GM19438 (cell line): ENCODE measurements at regions not wholly inside any gene's neighbourhood (a gene's known extent, or its start where the extent isn't known, plus 50 kb on each side); places are given as distances from the start of the nearest gene placed in this dataset.
"Not testable (repeated sequence)": the region's sequence is repeated elsewhere in the genome, so short reads cannot be mapped to it uniquely, and the experiment has no call there.

Source experiments
- ATAC-seq: cut with Tn5 transposase; IDR thresholded peaks from one replicate; pipeline ENCODE4 v1.9.1; 2021; ENCODE audit warnings: low read depth; ENCODE audit not compliant: unreplicated experiment

DNA sequence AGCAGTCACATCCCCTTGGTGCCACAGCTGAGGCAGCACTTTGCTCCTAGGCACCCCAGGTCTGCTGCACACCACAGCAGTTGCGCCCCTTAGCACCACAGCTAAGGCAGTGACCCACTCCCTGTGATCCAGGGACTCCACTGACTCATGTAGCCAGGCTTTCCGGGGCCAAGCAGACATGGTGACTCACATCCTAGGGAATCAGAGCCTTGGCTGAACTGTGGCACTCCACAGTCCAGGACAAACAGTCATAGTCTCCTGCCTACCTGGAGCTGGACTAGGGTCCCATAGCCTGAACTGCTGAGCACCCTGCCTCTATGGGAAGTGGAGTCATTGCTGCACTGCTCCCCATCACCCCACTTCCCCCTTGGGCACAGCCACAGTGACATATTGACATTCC lies 338.7 kb downstream of the NPR3 start:
- ATAC-seq: no peak

DNA sequence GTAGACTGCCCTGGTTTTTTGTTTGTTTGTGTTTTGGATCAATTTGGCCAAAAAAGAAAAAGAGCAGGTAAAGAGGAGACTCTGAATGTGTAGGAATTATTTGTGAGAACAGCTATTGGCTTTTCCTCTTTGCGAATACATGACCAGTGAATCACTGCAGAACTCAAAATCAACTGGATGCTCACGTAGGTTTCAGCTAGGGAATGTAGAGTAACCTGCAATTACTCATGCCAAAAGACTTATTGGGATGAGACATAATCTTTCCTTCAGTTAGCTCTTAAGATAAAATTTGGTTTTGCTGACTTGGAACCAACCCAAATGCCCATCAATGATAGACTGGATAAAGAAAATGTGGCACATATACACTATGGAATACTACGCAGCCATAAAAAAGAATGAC lies 348.0 kb downstream of the NPR3 start:
- ATAC-seq: no peak

DNA sequence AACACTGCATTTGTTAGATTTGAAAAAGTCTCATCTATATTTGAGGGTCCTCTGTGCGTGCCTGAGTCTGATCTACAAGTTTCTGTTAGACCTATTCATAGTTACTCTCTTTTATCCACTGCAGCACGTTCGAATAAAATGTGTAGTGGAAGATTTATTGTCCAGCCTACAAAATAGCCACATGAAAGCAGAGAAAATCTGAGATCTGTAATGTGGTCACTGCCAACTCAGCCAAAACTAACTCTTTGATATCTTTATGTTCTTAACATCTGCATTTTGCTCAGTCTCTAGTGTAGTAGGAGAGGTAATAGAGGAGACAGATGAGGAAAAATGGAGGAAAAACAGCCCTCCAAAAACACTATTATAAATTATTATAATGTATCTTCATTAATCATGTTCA lies 354.0 kb downstream of the NPR3 start:
- no peak for ATAC-seq

DNA sequence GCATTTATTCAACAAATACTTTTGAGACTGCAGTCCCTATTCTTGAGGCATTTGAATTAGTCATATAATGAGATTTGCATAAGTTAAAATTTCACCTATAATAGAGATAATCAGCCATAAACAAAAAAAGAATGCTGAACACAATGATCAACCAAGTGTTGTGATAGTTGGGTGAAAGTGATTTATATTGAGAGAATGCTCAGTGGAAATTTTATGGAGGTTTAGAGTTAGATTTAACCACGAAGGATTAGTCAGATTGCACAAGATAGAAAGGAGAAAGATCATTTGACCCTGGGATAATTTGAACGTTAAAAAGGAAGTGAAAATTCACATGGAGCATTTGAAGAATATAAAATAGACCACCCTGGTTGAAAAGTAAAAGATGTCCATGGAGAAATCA lies 356.2 kb downstream of the NPR3 start:
- ATAC-seq: no peak

DNA sequence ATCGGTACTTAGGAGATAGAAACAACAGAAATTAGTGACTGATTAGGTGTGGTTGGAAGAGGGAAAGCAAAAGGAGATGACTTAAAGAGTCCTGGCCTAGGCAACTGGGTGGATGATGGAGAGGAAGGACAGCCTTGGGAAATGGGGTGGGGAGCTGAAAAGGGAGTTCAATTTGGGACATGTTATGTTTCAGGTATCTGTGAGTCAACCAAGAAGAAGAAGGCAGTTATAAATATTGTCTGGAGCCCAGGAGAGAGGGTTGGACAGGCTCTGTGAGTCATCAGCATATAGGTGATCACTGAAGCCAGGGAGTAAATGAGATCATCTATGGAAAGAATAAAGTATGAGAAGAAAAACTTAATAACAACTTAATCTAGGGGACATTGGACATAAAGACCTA lies 357.7 kb downstream of the NPR3 start:
- no peak for ATAC-seq

DNA sequence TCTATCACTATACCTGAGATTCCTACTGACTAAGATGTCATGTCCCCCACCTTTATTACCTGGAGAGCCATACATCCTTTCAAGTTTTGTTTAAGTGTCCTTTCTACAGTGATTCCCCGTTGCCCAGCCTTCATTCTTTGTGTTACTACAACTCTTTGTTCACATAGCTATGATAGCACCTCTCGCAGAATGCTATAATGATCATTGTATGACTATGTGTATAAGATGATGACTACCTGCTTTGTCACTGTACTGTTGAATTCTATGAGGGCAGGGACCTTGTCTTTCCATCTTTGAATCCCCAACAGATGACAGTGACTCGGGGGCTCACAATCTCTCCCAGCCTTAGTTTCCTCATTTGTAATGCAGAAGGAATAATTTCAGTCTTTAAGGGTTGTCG lies 361.2 kb downstream of the NPR3 start:
- ATAC-seq: no peak

DNA sequence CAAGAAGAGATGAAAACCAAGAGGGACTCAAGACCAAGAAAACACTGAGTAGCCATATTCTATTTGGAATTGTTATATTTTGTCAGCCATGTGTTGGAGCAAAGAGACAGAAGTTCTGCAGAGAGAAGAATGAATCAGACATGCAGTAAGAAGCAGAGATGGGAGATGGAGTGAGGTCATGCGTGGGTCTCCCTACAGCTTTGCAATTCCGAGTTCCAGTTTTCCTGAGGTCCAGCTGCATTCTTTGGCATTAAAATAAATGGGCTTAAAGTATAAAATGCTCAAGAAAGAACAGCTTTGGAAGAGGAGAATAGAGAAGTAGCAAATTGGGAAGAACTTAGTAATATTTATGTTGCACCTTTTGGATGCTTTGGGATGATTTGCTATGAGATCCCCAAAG lies 361.6 kb downstream of the NPR3 start:
- ATAC-seq: no peak

DNA sequence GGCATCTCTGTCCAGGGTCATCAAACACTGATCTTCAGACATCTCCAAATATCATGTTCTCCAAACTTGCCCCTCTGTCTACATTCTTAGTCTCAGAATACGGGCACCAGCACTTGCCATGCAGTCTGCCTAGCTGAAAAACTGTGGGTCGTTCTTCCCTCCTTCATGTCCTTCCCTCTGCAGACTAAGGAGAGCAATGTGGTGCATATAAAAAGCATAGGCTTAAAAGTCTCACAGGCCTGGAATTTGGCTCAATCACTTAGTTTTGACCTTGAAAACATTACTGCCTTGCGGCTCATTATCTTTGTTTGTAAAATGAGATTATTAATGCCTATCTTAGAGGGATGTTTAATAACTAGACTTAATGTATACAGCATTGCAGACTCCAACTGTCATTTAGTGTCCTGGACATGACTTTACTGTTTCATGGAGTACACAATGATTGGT lies 362.8 kb downstream of the NPR3 start:
- no peak for ATAC-seq

DNA sequence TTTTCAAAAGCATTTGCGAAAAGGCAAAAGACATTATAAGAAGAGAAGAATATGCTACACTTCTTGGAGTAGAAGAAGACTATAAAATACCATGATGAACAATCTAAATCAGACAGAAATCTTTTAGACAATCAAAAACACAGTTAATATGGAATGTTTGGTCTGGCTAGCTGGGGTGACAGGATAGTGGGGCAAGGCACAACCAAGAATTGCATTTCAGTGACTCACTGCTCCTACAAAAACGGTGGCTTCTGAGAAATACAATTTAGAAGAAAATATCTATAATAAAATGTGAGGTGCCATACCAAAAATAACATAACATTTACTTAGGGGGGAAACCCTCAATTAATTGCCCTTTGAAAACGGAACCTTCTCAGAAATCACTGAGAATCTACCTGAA lies 363.4 kb downstream of the NPR3 start:
- ATAC-seq: no peak

DNA sequence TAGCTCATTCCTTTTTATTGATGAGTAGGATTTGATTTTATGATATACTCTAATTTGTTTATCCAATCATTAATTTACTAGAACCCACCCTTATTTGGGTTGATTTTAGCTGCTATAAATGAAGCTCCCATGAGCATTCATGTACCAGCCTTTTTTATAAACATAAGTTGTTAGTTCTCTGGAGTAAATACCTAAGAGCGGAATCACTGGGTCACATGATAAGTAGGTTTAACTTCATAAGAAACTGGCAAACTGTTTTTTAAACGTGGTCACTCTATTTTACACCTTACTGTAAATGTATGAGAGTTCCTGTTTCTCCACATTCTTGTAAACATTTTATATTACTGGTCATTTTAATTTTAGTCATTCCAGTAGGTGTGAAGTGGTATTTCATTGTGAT lies 364.6 kb downstream of the NPR3 start:
- ATAC-seq: no peak

DNA sequence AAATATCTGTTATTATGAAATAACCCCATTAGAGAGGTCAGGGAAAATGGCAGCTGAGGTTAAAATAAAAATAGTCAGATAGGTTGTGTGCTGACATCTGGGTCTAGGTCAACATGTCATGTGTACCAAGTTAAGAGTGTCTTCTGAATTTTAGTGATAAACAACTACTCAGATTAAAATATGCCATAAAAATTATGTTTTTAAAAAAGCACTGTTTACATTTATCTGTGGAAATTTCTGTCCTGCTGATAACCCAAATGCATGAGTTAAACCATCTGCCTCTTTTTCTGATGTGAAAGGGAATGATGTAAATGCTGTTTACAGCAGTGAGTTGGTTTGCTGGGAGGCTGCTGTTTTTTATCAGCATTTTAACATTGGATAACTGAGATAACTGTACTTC lies 361.2 kb upstream of the TARS1 start:
- no peak for ATAC-seq

DNA sequence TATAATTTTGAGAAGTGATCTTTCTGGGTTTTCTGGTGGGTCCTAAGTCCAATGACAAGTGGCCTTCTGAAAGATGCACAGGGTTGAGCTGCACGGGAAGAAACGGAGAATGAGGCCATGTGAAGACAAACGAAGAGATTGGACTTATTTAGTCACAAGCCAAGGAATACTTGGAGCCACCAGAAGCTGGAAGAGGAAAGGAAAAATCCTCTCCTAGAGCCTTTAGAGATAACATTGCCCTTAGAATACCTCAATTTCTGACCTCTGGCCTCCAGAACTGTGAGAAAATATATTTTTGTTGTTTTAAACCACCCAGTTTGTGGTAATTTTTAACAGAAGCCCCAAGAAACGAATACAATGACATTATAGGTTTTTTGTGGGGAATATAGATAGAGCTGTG lies 360.5 kb upstream of the TARS1 start:
- no peak for ATAC-seq

DNA sequence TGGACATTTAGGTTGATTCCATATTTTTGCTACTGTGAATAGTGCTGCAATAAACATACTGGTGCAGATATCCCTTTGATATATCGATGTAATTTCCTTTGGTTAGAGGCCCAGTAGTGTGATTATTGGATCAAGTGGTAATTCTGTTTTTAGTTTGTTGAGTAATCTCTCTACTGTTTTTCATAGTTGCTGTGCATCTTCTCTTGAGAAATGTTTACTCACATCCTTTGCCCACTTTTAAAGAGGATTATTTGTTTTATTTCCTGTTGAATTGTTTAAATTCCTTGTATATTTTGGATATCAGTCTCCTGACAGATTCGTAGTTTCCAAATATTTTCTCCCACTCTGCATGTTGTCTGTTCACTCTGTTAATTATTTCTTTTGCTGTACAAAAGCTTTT lies 352.6 kb upstream of the TARS1 start:
- ATAC-seq: no peak

DNA sequence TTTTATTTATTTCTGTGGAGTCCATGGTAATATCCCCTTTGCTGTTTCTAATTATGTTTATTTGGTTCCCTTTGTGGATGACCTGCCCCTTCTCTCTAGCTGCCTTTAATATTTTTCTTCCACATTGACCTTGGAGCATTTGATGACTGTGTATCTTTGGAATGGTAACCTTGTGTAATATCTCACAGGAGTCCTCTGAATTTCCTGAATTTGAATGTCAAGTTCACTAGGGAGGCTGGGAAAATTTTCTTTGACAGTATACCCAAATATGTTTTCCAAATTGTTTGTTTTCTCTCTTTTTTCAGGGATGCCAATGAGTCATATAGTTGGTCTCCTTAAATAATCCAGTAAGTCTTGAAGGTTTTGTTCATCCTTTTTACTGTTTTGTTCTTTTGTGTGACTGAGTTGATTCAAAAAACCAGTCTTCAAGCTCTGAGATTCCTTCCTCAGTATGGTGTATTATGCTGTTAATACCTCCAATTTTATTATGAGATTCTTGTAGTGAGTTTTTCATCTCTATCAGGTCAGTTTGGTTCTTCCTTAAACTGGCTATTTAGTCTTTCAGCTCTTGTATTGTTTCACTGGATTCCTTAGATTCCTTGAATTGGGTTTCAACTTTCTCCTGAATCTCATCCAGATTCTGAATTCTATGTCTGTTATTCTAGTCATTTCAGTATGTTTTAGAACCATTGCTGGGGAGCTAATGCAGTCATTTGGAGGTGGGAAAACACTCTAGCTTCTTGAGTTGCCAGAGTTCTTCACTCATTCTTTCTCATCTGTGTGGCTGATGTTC lies 349.0 kb upstream of the TARS1 start:
- ATAC-seq: no peak

DNA sequence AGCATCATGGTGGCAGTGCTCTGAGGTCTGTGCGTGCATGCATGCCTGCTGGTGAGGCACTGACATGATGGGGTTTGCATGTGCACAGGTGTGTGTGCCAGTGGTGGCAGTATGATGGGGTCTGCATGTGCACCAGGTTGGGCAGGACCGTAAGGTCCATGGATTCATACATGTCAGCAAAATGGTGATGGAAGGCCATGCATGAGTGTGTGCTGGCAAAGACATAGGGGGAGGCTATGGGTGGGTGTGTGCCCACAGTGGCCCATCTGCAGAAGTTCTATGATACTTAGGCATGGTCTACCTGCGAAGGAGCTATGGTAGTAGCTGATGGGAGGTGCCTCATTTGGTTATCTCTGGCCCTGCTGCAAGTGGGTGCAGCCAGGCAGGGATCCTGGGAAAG lies 348.0 kb upstream of the TARS1 start:
- no peak for ATAC-seq

DNA sequence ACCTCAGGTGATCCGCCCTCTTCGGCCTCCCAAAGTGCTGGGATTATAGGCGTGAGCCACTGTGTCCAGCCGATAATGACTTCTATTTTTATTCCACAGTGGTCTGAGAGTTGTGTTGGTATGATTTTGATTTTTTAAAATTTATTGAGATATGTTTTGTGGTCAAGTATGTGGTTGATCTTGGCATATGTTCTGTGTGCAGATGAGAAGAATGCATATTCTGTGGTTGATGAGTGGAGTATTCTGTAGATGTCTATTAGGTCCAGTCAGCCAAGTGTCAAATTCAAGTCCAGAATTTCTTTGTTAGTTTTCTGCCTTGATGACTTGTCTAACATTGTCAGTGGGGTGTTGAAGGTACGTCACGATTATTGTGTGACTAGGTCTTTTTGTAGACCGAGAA lies 338.2 kb upstream of the TARS1 start:
- no peak for ATAC-seq

DNA sequence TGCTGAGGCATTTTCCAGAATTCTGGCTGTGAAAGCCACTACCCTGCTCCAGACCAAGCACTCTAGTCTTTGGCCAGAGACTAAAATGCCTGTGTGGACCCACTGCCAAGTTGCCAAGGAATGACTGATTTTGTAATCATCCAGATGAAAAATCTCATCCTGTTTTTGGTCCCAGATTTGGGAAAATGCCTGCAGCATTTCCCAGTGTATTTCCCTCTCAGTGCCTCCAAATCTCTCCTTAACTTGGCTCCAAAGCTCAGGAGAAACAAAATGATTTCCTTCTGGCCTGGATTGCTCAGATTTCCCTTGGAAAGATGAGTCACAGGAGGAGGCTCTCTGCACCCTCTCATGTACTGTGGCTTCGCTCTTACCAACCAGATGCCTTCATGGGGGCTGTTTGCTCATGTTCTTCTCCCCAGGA lies 335.2 kb upstream of the TARS1 start:
- ATAC-seq: no peak

DNA sequence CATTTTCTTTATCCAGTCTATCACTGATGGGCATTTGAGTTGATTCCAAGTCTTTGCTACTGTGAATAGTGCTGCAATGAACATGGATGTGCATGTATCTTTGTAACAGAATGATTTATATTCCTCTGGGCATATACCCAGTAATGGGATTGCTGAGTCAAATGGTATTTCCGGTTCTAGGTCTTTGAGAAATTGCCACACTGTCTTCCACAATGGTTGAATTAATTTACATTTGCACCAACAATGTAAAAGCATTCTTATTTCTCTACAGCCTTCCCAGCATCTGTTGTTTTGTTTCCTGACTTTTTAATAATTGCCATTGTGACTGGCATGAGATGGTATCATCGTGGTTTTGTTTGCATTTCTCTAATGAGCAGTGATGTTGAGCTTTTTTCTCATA lies 330.3 kb upstream of the TARS1 start:
- ATAC-seq: not testable (repeated sequence)

DNA sequence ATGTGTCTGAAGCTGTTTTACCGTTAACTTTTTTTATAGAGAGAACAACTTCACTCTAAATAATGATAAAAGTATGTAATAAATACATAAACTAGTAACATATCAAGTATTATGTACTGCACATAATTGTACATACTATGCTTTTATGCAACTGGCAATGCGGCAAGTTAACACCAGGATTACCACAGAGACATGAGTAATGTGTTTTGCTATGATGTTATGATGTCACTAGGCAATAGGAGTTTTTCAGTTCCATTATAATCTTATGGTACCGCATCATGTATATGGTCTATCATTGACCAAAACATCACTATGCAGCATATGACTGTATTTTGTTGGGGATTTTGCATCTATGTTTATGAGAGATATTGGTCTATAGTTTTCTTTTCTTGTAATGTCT lies 326.4 kb upstream of the TARS1 start:
- ATAC-seq: no peak

DNA sequence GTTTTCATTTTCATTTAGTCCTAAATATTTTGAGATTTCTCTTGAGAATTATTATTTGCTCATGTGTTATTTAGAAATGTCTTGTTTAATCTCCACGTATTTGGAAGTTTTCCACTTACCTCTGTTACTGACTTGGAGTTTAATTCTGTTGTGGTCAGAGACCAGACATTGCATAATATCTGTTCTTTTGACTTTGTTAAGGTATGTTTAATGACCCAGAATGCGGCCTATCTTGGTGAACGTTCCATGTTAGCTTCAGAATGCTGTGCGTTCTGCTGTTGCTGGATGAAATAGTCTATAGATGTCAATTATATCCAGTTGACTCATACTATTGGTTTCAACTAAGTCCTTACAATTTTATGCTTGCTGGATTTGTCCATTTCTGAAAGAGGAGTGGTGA lies 325.3 kb upstream of the TARS1 start:
- no peak for ATAC-seq

DNA sequence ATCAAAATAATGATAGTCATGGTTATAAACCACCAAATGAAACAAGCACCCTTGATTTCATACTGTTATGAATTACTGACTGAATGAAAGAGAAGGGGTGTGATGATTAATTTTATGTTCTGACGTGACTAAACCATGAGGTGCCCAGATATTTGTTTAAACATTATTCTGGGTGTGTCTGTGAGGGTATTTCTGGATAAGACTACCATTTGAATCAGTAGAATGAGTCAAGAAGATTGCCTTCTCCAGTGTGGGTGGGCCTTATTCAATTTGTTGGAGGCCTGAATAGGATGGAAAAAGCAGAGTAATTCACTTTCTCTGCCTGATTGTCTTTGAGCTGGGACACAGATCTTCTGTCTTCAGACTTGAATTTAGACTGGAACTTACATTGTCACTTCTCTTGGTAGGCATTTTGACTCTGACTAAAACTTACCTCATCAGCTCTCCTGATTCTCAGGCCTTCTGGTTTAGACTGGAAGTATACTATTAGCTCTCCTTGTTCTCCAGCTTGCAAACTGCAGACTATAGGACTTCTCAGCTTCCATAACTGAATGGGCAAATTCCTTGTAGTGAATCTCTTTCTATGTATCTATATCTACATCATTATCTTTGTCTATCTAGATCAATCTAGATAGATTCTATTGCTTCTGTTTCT lies 321.9 kb upstream of the TARS1 start:
- ATAC-seq: no peak

DNA sequence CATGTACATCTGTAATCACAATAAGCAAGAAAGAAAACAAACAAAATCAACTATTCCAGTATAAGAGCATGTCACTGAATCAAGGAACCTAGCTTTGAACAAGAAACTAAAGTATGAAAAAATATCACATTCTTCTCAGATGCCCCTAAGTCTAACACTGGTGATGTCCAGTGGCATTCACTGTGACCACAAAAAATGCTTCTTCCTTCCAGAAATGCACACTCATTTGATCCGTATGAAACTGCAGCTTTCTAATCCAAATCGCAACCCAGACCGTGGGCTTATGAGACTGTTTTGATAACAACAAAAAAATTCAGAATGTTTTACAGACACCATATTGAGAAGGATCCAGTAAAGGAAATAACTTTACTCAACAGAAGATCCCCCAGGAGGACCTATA lies 320.1 kb upstream of the TARS1 start:
- no peak for ATAC-seq
